ENCODE measurements at regions not wholly inside any gene's neighbourhood (a gene's known extent, or its start where the extent isn't known, plus 50 kb on each side); places are given as distances from the start of the nearest gene placed in this dataset.

GRCh38 chr10:42958142-42958868 is 118.6 kb upstream of the RET start:
- Histone ChIP-seq H3K36me3 (no peaks in the 10 kb centered on the region), H3K27ac (no peak overlapping the region), H3K4me1 (peaks cover 26% of the 10 kb centered on the region), H3K4me3 (no peak overlapping the region), H3K27me3 (no peaks in the 10 kb centered on the region), H3K9me3 (no peaks in the 10 kb centered on the region)
- WGBS, result 100% methylated on average over 2 of the region's 2 CpGs
- DNase-seq (ENCODE audit: low spot score in 2 of 2), result peak in 1 of 2 donors; percentile 16
- TF ChIP-seq POLR2AphosphoS5 (IDR thresholded peaks at IDR 0.05), result no peak
- no peak for TF ChIP-seq POLR2A (IDR thresholded peaks at IDR 0.05)
- TF ChIP-seq CTCF (IDR thresholded peaks at IDR 0.05), result no peak
- TF ChIP-seq EP300 (IDR thresholded peaks at IDR 0.05), result no peak

GRCh38 chr10:42959833-42960232 is 117.0 kb upstream of the RET start:
- Histone ChIP-seq H3K4me3 (no peak overlapping the region), H3K27me3 (no peaks in the 10 kb centered on the region), H3K27ac (no peak overlapping the region), H3K9me3 (no peaks in the 10 kb centered on the region), H3K36me3 (no peaks in the 10 kb centered on the region), H3K4me1 (peaks cover 26% of the 10 kb centered on the region)
- 98% methylated on average over 3 of the region's 3 CpGs for WGBS
- peak in 1 of 2 donors; percentile 45 for DNase-seq (ENCODE audit: low spot score in 2 of 2)
- TF ChIP-seq POLR2AphosphoS5 (IDR thresholded peaks at IDR 0.05) (no peak), CTCF (IDR thresholded peaks at IDR 0.05) (no peak), EP300 (IDR thresholded peaks at IDR 0.05) (no peak), POLR2A (IDR thresholded peaks at IDR 0.05) (no peak)

GRCh38 chr10:42960491-42960990 is 116.3 kb upstream of the RET start:
- no peaks in the 10 kb centered on the region for H3K36me3 ChIP-seq
- WGBS, result 48% methylated on average over 2 of the region's 7 CpGs
- DNase-seq (ENCODE audit: low spot score in 2 of 2), result peak in 1 of 2 donors; percentile 60

GRCh38 chr10:42960991-42961795 is 115.7 kb upstream of the RET start:
- Histone ChIP-seq H3K36me3 (no peaks in the 10 kb centered on the region), H3K4me1 (peaks cover 26% of the 10 kb centered on the region), H3K9me3 (no peaks in the 10 kb centered on the region), H3K27me3 (no peaks in the 10 kb centered on the region), H3K4me3 (no peak overlapping the region), H3K27ac (no peak overlapping the region)
- DNase-seq (ENCODE audit: low spot score in 2 of 2), result peak; percentile 44 to 76
- WGBS, result 82% methylated on average over 6 of the region's 10 CpGs
- TF ChIP-seq POLR2AphosphoS5 (IDR thresholded peaks at IDR 0.05), result no peak
- TF ChIP-seq POLR2A (IDR thresholded peaks at IDR 0.05), result no peak
- no peak for TF ChIP-seq EP300 (IDR thresholded peaks at IDR 0.05)
- no peak for TF ChIP-seq CTCF (IDR thresholded peaks at IDR 0.05)

More at GRCh38 chr10:42960491-42960990, 116.3 kb upstream of the RET start:
- peaks cover 26% of the 10 kb centered on the region for H3K4me1 ChIP-seq
- H3K9me3 ChIP-seq, result no peaks in the 10 kb centered on the region
- TF ChIP-seq POLR2AphosphoS5 (IDR thresholded peaks at IDR 0.05), result no peak
- no peak for TF ChIP-seq CTCF (IDR thresholded peaks at IDR 0.05)
- TF ChIP-seq EP300 (IDR thresholded peaks at IDR 0.05), result no peak
- TF ChIP-seq POLR2A (IDR thresholded peaks at IDR 0.05), result no peak
- no peak overlapping the region for H3K4me3 ChIP-seq
- no peaks in the 10 kb centered on the region for H3K27me3 ChIP-seq
- H3K27ac ChIP-seq, result no peak overlapping the region

GRCh38 chr10:42961796-42962109 is 115.1 kb upstream of the RET start:
- H3K9me3 ChIP-seq, result no peaks in the 10 kb centered on the region
- H3K27me3 ChIP-seq, result no peaks in the 10 kb centered on the region
- H3K4me1 ChIP-seq, result peaks cover 26% of the 10 kb centered on the region
- no peak overlapping the region for H3K4me3 ChIP-seq
- peak; percentile 44 to 64 for DNase-seq (ENCODE audit: low spot score in 2 of 2)
- H3K27ac ChIP-seq, result no peak overlapping the region
- no peaks in the 10 kb centered on the region for H3K36me3 ChIP-seq
- TF ChIP-seq EP300 (IDR thresholded peaks at IDR 0.05) (no peak), POLR2AphosphoS5 (IDR thresholded peaks at IDR 0.05) (no peak), POLR2A (IDR thresholded peaks at IDR 0.05) (no peak), CTCF (IDR thresholded peaks at IDR 0.05) (no peak)
- WGBS, result 50% methylated on average over 2 of the region's 6 CpGs

All from suprapubic skin (tissue), 4 donors.